WTC11 (cell line): ENCODE measurements at regions not wholly inside any gene's neighbourhood (a gene's known extent, or its start where the extent isn't known, plus 50 kb on each side); places are given as distances from the start of the nearest gene placed in this dataset.

Experiments used
- ATAC-seq: fragments of 200-7000 bp; cut with Tn5 transposase; 2 replicates; pipeline ENCODE4 v1.10.0; 2021; ENCODE audit warnings: mild to moderate bottlenecking, moderate library complexity
- CTCF ChIA-PET: fragments of 300-600 bp; sonication (Branson Sonifier 250); formaldehyde crosslinking; loops from one replicate; lab custom pipeline; 2021; ENCODE audit warnings: antibody characterized with exemption; lab: Charles Lee
- POLR2A ChIA-PET: fragments of 350-600 bp; sonication (Branson Sonifier 250); formaldehyde crosslinking; loops from one replicate; lab custom pipeline; 2021; ENCODE audit warnings: antibody characterized with exemption; lab: Charles Lee
- DNase-seq: peaks from one replicate; pipeline ENCODE4 v3.0.0; 2021; ENCODE audit warnings: low spot score
- H3K27ac Mint-ChIP-seq: 2 replicates; pipeline ENCODE4 v1.8.0; 2021; ENCODE audit warnings: mixed read lengths
- H3K27me3 Mint-ChIP-seq: 2 replicates; pipeline ENCODE4 v1.8.0; 2021; ENCODE audit warnings: low read depth, mild to moderate bottlenecking, moderate library complexity, mixed read lengths
- H3K36me3 Mint-ChIP-seq: 2 replicates; pipeline ENCODE4 v1.8.0; 2021; ENCODE audit warnings: mixed read lengths
- H3K4me1 Mint-ChIP-seq: 2 replicates; pipeline ENCODE4 v1.8.0; 2022; ENCODE audit warnings: mixed read lengths
- H3K4me3 Mint-ChIP-seq: 2 replicates; pipeline ENCODE4 v1.8.0; 2021; ENCODE audit warnings: mild to moderate bottlenecking, moderate library complexity, mixed read lengths
- H3K9me3 Mint-ChIP-seq: 2 replicates; pipeline ENCODE4 v1.8.0; 2021; ENCODE audit warnings: mixed read lengths
- AR ChIP-seq: fragments of 250-450 bp; sonication (Bioruptor Pico); IDR thresholded peaks from 2 replicates; pipeline ENCODE4 v1.9.0; 2021; ENCODE audit warnings: mild to moderate bottlenecking
- ATF1 ChIP-seq: sonication (generic); formaldehyde crosslinking; IDR thresholded peaks from 2 replicates; pipeline ENCODE4 v1.8.1; 2023; ENCODE audit warnings: mild to moderate bottlenecking, moderate library complexity, missing genetic modification reagents
- CREB1 ChIP-seq: sonication (generic); formaldehyde crosslinking; IDR thresholded peaks from 2 replicates; pipeline ENCODE4 v1.8.0; 2023; ENCODE audit warnings: mild to moderate bottlenecking, missing genetic modification reagents
- CREM ChIP-seq: sonication (generic); formaldehyde crosslinking; IDR thresholded peaks from 2 replicates; pipeline ENCODE4 v1.8.1; 2022; ENCODE audit warnings: mild to moderate bottlenecking, missing genetic modification reagents, moderate library complexity
- FOXP1 ChIP-seq: sonication (generic); formaldehyde crosslinking; IDR thresholded peaks from 2 replicates; pipeline ENCODE4 v1.8.0; 2022; ENCODE audit warnings: missing genetic modification reagents, mild to moderate bottlenecking, moderate library complexity, borderline replicate concordance
- HMGXB4 ChIP-seq: sonication (generic); formaldehyde crosslinking; IDR thresholded peaks from 2 replicates; pipeline ENCODE4 v1.8.1; 2023; ENCODE audit warnings: mild to moderate bottlenecking, moderate library complexity, missing genetic modification reagents
- MYBL2 ChIP-seq: sonication (generic); formaldehyde crosslinking; IDR thresholded peaks from 2 replicates; pipeline ENCODE4 v1.8.1; 2023; ENCODE audit warnings: mild to moderate bottlenecking, moderate library complexity, missing genetic modification reagents
- SMAD4 ChIP-seq: sonication (generic); formaldehyde crosslinking; IDR thresholded peaks from 2 replicates; pipeline ENCODE4 v1.8.0; 2022; ENCODE audit warnings: mild to moderate bottlenecking, missing genetic modification reagents
- TP53 ChIP-seq: sonication (generic); formaldehyde crosslinking; IDR thresholded peaks from 2 replicates; pipeline ENCODE4 v1.8.1; 2023; ENCODE audit warnings: mild to moderate bottlenecking, missing genetic modification reagents
- ZNF281 ChIP-seq: sonication (generic); formaldehyde crosslinking; IDR thresholded peaks from 2 replicates; pipeline ENCODE4 v1.8.0; 2023; ENCODE audit warnings: mild to moderate bottlenecking, missing genetic modification reagents
- ZNF416 ChIP-seq: fragments of 250-450 bp; sonication (Bioruptor Pico); IDR thresholded peaks from 2 replicates; pipeline ENCODE4 v1.9.0; 2021; ENCODE audit warnings: mild to moderate bottlenecking, inconsistent platforms
- ZNF423 ChIP-seq: fragments of 250-450 bp; sonication (Bioruptor Pico); IDR thresholded peaks from 2 replicates; pipeline ENCODE4 v2.1.2; 2022; ENCODE audit warnings: mild to moderate bottlenecking, moderate library complexity
- ZNF671 ChIP-seq: fragments of 250-450 bp; sonication (Bioruptor Pico); IDR thresholded peaks from 2 replicates; pipeline ENCODE4 v1.8.0; 2021; ENCODE audit warnings: mild to moderate bottlenecking
- TF ChIP-seq, protein P1 (sequence below): sonication (generic); formaldehyde crosslinking; IDR thresholded peaks from 2 replicates; pipeline ENCODE4 v1.8.1; 2022; ENCODE audit warnings: low read depth, missing genetic modification reagents, borderline replicate concordance
- TF ChIP-seq, protein P2 (sequence below): fragments of 250-450 bp; sonication (Bioruptor Pico); IDR thresholded peaks from 2 replicates; pipeline ENCODE4 v1.9.0; 2021; ENCODE audit warnings: mild to moderate bottlenecking, borderline replicate concordance
- TF ChIP-seq, protein P3 (sequence below): sonication (generic); formaldehyde crosslinking; IDR thresholded peaks from 2 replicates; pipeline ENCODE4 v1.8.0; 2023; ENCODE audit warnings: missing genetic modification reagents, mild to moderate bottlenecking, borderline replicate concordance
- TF ChIP-seq, protein P4 (sequence below): sonication (generic); formaldehyde crosslinking; conservative IDR thresholded peaks from 2 replicates; pipeline ENCODE4 v1.8.1; 2022; ENCODE audit warnings: mild to moderate bottlenecking, missing genetic modification reagents

DNA sequence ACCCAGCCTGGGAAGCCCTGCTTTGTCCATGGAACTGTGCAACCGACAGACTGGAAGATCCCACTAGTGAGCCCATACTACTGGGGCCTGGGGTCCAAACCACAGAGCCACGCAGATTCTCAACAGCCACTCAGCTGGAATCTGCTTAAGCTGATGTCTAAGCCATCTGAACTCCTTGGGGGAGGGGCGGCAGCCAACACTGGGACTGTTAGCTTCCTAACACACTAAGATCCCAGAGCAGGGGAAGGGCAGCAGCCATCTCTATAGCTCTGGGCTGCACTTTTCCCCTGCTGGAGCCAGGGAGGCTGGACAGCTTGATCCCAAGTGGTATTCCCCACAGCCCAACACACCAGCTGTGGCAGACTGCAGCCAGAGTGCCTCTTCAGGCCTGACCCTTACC lies 118.3 kb downstream of the RPRM start:
- peaks cover 4% of the 10 kb centered on the region for H3K27me3 Mint-ChIP-seq
- ChIA-PET CTCF (interaction anchor here (1.0 to 1.1 kb wide), 2 partner anchors 10 to 435 kb away, joined by 3 to 4 read pairs; no protein-coding TSS in a partner anchor), POLR2A (no interaction called here)
- peaks cover 10% of the 10 kb centered on the region; the same call in 1 of the 2 replicates for H3K9me3 Mint-ChIP-seq
- ATAC-seq (peak; percentile 73), DNase-seq (peak; percentile 17)
- no peak for TF ChIP-seq CREB1 (CRISPR knock-in tag)
- no peak for TF ChIP-seq MYBL2
- no peak for TF ChIP-seq CREM (CRISPR knock-in tag)
- no peak for TF ChIP-seq TP53 (CRISPR knock-in tag)
- 0 out of 2 replicates have a peak, but pooled peaks have one; percentile 21 for TF ChIP-seq FOXP1 (CRISPR knock-in tag)
- H3K4me1 Mint-ChIP-seq, result peaks cover 20% of the 10 kb centered on the region
- no peak overlapping the region for H3K27ac Mint-ChIP-seq
- H3K36me3 Mint-ChIP-seq, result no peaks in the 10 kb centered on the region
- H3K4me3 Mint-ChIP-seq, result no peak overlapping the region

- peaks cover 4% of the 10 kb centered on the region; the same call in 1 of the 2 replicates for H3K27me3 Mint-ChIP-seq
- ChIA-PET POLR2A (no interaction called here), CTCF (no interaction called here)
- no peak overlapping the region for H3K4me3 Mint-ChIP-seq
- ATAC-seq, result no peak
- H3K36me3 Mint-ChIP-seq, result peaks cover 7% of the 10 kb centered on the region
- DNase-seq, result no peak
- H3K27ac Mint-ChIP-seq, result no peak overlapping the region
- peaks cover 19% of the 10 kb centered on the region for H3K9me3 Mint-ChIP-seq
- peaks cover 11% of the 10 kb centered on the region for H3K4me1 Mint-ChIP-seq
- no peak for TF ChIP-seq ZNF416 (CRISPR knock-in tag)
- TF ChIP-seq, protein P1, sequence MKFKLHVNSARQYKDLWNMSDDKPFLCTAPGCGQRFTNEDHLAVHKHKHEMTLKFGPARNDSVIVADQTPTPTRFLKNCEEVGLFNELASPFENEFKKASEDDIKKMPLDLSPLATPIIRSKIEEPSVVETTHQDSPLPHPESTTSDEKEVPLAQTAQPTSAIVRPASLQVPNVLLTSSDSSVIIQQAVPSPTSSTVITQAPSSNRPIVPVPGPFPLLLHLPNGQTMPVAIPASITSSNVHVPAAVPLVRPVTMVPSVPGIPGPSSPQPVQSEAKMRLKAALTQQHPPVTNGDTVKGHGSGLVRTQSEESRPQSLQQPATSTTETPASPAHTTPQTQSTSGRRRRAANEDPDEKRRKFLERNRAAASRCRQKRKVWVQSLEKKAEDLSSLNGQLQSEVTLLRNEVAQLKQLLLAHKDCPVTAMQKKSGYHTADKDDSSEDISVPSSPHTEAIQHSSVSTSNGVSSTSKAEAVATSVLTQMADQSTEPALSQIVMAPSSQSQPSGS (CRISPR knock-in tag), result no peak
- TF ChIP-seq ZNF281 (CRISPR knock-in tag), result no peak
- TF ChIP-seq SMAD4 (CRISPR knock-in tag), result no peak
- TF ChIP-seq, protein P2, sequence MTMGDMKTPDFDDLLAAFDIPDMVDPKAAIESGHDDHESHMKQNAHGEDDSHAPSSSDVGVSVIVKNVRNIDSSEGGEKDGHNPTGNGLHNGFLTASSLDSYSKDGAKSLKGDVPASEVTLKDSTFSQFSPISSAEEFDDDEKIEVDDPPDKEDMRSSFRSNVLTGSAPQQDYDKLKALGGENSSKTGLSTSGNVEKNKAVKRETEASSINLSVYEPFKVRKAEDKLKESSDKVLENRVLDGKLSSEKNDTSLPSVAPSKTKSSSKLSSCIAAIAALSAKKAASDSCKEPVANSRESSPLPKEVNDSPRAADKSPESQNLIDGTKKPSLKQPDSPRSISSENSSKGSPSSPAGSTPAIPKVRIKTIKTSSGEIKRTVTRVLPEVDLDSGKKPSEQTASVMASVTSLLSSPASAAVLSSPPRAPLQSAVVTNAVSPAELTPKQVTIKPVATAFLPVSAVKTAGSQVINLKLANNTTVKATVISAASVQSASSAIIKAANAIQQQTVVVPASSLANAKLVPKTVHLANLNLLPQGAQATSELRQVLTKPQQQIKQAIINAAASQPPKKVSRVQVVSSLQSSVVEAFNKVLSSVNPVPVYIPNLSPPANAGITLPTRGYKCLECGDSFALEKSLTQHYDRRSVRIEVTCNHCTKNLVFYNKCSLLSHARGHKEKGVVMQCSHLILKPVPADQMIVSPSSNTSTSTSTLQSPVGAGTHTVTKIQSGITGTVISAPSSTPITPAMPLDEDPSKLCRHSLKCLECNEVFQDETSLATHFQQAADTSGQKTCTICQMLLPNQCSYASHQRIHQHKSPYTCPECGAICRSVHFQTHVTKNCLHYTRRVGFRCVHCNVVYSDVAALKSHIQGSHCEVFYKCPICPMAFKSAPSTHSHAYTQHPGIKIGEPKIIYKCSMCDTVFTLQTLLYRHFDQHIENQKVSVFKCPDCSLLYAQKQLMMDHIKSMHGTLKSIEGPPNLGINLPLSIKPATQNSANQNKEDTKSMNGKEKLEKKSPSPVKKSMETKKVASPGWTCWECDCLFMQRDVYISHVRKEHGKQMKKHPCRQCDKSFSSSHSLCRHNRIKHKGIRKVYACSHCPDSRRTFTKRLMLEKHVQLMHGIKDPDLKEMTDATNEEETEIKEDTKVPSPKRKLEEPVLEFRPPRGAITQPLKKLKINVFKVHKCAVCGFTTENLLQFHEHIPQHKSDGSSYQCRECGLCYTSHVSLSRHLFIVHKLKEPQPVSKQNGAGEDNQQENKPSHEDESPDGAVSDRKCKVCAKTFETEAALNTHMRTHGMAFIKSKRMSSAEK (CRISPR knock-in tag), result no peak
- no peak for TF ChIP-seq ATF1 (CRISPR knock-in tag)
- TF ChIP-seq ZNF671 (CRISPR knock-in tag), result no peak
- TF ChIP-seq, protein P3, sequence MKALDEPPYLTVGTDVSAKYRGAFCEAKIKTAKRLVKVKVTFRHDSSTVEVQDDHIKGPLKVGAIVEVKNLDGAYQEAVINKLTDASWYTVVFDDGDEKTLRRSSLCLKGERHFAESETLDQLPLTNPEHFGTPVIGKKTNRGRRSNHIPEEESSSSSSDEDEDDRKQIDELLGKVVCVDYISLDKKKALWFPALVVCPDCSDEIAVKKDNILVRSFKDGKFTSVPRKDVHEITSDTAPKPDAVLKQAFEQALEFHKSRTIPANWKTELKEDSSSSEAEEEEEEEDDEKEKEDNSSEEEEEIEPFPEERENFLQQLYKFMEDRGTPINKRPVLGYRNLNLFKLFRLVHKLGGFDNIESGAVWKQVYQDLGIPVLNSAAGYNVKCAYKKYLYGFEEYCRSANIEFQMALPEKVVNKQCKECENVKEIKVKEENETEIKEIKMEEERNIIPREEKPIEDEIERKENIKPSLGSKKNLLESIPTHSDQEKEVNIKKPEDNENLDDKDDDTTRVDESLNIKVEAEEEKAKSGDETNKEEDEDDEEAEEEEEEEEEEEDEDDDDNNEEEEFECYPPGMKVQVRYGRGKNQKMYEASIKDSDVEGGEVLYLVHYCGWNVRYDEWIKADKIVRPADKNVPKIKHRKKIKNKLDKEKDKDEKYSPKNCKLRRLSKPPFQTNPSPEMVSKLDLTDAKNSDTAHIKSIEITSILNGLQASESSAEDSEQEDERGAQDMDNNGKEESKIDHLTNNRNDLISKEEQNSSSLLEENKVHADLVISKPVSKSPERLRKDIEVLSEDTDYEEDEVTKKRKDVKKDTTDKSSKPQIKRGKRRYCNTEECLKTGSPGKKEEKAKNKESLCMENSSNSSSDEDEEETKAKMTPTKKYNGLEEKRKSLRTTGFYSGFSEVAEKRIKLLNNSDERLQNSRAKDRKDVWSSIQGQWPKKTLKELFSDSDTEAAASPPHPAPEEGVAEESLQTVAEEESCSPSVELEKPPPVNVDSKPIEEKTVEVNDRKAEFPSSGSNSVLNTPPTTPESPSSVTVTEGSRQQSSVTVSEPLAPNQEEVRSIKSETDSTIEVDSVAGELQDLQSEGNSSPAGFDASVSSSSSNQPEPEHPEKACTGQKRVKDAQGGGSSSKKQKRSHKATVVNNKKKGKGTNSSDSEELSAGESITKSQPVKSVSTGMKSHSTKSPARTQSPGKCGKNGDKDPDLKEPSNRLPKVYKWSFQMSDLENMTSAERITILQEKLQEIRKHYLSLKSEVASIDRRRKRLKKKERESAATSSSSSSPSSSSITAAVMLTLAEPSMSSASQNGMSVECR (CRISPR knock-in tag), result no peak
- no peak for TF ChIP-seq AR
- no peak for TF ChIP-seq ZNF423 (CRISPR knock-in tag)
- TF ChIP-seq, protein P4, sequence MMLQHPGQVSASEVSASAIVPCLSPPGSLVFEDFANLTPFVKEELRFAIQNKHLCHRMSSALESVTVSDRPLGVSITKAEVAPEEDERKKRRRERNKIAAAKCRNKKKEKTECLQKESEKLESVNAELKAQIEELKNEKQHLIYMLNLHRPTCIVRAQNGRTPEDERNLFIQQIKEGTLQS, result no peak
- no peak for TF ChIP-seq HMGXB4
Observed at GRCh38 chr2:153354377-153354776, 124.2 kb downstream of the RPRM start.
